A673 (cell line): ENCODE measurements at regions not wholly inside any gene's neighbourhood (a gene's known extent, or its start where the extent isn't known, plus 50 kb on each side); places are given as distances from the start of the nearest gene placed in this dataset.

Experiments used
- BruUV-seq: library from RNA; stranded (reverse); fragments of 400-500 nt; replicated peaks from 2 replicates; lab custom pipeline; 2021; lab: Mats Ljungman, UMichigan
- CTCF ChIA-PET: fragments of 300-600 bp; sonication (Branson Sonifier 250); formaldehyde crosslinking; loops from one replicate; lab custom pipeline; 2022; ENCODE audit warnings: antibody characterized with exemption; lab: Charles Lee
- POLR2A ChIA-PET: fragments of 300-600 bp; sonication (Branson Sonifier 250); formaldehyde crosslinking; loops from one replicate; lab custom pipeline; 2022; ENCODE audit warnings: antibody characterized with exemption; ENCODE audit not compliant: low non-redundant PET; lab: Charles Lee
- DNase-seq: peaks from one replicate; pipeline ENCODE4 v3.0.0-alpha.2; 2015; ENCODE audit warnings: low spot score
- H3K27ac ChIP-seq: fragments of 200-600 bp; sonication (generic); 2 replicates; pipeline ENCODE4 v1.5.1; 2016; ENCODE audit warnings: mixed run types, low read depth, mild to moderate bottlenecking, mixed read lengths, antibody characterized with exemption, low read length; ENCODE audit not compliant: poor library complexity, severe bottlenecking
- H3K27me3 ChIP-seq: fragments of 200-600 bp; sonication (generic); replicated peaks from 2 replicates; pipeline ENCODE4 v1.6.1; 2017; ENCODE audit warnings: mixed run types, low read depth, mild to moderate bottlenecking, mixed read lengths, antibody characterized with exemption, low read length; ENCODE audit not compliant: insufficient read depth, poor library complexity
- H3K36me3 ChIP-seq: fragments of 200-600 bp; sonication (generic); 2 replicates; pipeline ENCODE4 v1.6.1; 2016; ENCODE audit warnings: mixed run types, mild to moderate bottlenecking, mixed read lengths, antibody characterized with exemption, low read length; ENCODE audit not compliant: insufficient read depth, poor library complexity, severe bottlenecking
- H3K4me1 ChIP-seq: fragments of 200-600 bp; sonication (generic); 2 replicates; pipeline ENCODE4 v1.6.1; 2017; ENCODE audit warnings: mixed run types, mild to moderate bottlenecking, mixed read lengths, antibody characterized with exemption, low read length; ENCODE audit not compliant: insufficient read depth, poor library complexity, severe bottlenecking
- H3K4me3 ChIP-seq: fragments of 200-600 bp; sonication (generic); 2 replicates; pipeline ENCODE4 v1.5.1; 2016; ENCODE audit warnings: low read depth, mixed run types, mild to moderate bottlenecking, mixed read lengths, low read length; ENCODE audit not compliant: poor library complexity, severe bottlenecking
- H3K9me3 ChIP-seq: fragments of 200-600 bp; sonication (generic); 2 replicates; pipeline ENCODE4 v1.6.1; 2016; ENCODE audit warnings: mixed run types, low read depth, mild to moderate bottlenecking, mixed read lengths, antibody characterized with exemption, low read length; ENCODE audit not compliant: poor library complexity, severe bottlenecking
- CTCF ChIP-seq: fragments of 300-800, 200-600 bp; sonication (generic); conservative IDR thresholded peaks from 2 replicates; pipeline ENCODE4 v1.5.1; 2017; ENCODE audit warnings: low read depth, mild to moderate bottlenecking, antibody characterized with exemption, low read length, moderate library complexity, mixed read lengths
- EZH2 ChIP-seq: fragments of 200-600 bp; sonication (generic); IDR thresholded peaks from 2 replicates; pipeline ENCODE4 v1.6.1; 2017; ENCODE audit warnings: borderline replicate concordance, low read depth, mild to moderate bottlenecking, mixed read lengths, antibody characterized with exemption, low read length; ENCODE audit not compliant: poor library complexity, severe bottlenecking
- intact Hi-C: fragments of 100-400 bp; cut with micrococcal nuclease; formaldehyde crosslinking; loops from one replicate; pipeline ENCODE4 v1.10.0; 2022; ENCODE audit not compliant: unreplicated experiment

DNA sequence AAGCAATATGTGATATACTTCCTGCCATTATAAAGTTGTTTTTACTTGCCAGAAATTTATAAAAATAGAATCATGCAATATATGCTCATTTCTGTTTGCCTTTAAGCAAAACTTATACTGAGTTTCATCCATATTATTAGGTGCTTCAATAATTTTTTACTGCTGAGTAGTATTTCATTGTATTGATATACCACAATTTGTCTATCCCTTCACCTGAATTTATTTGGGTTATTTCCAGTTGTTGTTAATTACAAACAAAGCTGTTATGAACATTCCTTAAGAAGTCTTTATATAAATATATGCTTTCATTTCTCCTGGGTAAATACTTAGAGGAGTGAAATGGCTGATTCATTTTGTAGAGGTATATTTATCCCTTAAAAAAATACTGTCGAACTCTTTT is 864.1 kb downstream of the HACE1 start:
- Histone ChIP-seq H3K27ac (no peak overlapping the region), H3K9me3 (no peaks in the 10 kb centered on the region), H3K4me3 (no peak overlapping the region), H3K36me3 (no peaks in the 10 kb centered on the region), H3K4me1 (no peaks in the 10 kb centered on the region), H3K27me3 (no peaks in the 10 kb centered on the region)
- CTCF ChIA-PET = no interaction called here
- POLR2A ChIA-PET = no interaction called here
- intact Hi-C loops = no loop called here
- BruUV-seq = no TSS peak
- TF ChIP-seq EZH2 = no peak
- TF ChIP-seq CTCF = no peak
- DNase-seq = no peak

- H3K4me3 ChIP-seq = no peak overlapping the region
- no peak for TF ChIP-seq EZH2
- TF ChIP-seq CTCF = no peak
- CTCF ChIA-PET = no interaction called here
- POLR2A ChIA-PET = no interaction called here
- H3K27me3 ChIP-seq = no peaks in the 10 kb centered on the region
- no peaks in the 10 kb centered on the region for H3K36me3 ChIP-seq
- no peak overlapping the region for H3K27ac ChIP-seq
- intact Hi-C loops = loop anchor here (5.0 to 10.0 kb wide), 2 partner anchors 112 to 341 kb away; no protein-coding TSS in a partner anchor
- no TSS peak for BruUV-seq
- no peaks in the 10 kb centered on the region for H3K9me3 ChIP-seq
- DNase-seq = no peak
- H3K4me1 ChIP-seq = peaks cover 20% of the 10 kb centered on the region
Measured at GRCh38 chr6:103983860-103984259, 875.9 kb downstream of the HACE1 start.

DNA sequence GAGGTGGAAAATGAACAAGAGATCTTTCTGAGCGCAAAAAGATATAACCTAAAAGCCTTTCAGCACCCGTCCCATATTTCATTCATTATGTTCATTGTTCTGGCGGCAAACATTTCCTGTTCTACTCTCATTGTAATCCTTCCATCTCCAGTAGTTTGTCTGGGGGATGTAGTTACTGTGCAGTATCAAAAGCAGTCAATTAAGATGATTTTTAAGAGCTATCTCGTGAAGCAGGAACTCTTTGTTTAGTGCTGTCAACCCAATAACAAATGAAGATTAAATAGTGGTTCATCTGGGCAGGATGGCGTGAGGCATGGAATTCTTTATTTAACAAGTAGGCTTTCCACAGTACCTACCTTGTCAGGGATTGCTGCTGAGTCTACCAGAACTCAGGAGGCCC is 876.7 kb downstream of the HACE1 start:
- H3K9me3 ChIP-seq = no peaks in the 10 kb centered on the region
- no peak overlapping the region for H3K4me3 ChIP-seq
- TF ChIP-seq CTCF = no peak
- no peak for TF ChIP-seq EZH2
- H3K27ac ChIP-seq = no peak overlapping the region
- POLR2A ChIA-PET = interaction anchor here (0.6 kb wide), 2 partner anchors 29 to 445 kb away, joined by 3 to 8 read pairs; no protein-coding TSS in a partner anchor
- intact Hi-C loops = loop anchor here (5.0 to 10.0 kb wide), 2 partner anchors 111 to 342 kb away; no protein-coding TSS in a partner anchor
- no peaks in the 10 kb centered on the region for H3K36me3 ChIP-seq
- no peaks in the 10 kb centered on the region for H3K27me3 ChIP-seq
- no TSS peak for BruUV-seq
- CTCF ChIA-PET = no interaction called here
- peak; percentile 87 for DNase-seq
- peaks cover 20% of the 10 kb centered on the region for H3K4me1 ChIP-seq
